GM23248 (cell line): ENCODE measurements at regions not wholly inside any gene's neighbourhood (a gene's known extent, or its start where the extent isn't known, plus 50 kb on each side); places are given as distances from the start of the nearest gene placed in this dataset.

Experiments used
- DNase-seq: peaks from one replicate; pipeline ENCODE4 v3.0.0-alpha.2; 2015
- H2AFZ ChIP-seq: fragments of 200-600 bp; sonication (generic); 2 replicates; pipeline ENCODE4 v1.6.1; 2016; ENCODE audit warnings: antibody characterized with exemption
- H3F3A ChIP-seq: fragments of 200-600 bp; sonication (generic); 2 replicates; pipeline ENCODE4 v1.6.1; 2016; ENCODE audit warnings: mild to moderate bottlenecking, antibody characterized with exemption, mixed run types; ENCODE audit not compliant: insufficient read depth
- H3K27ac ChIP-seq: fragments of 200-600 bp; sonication (generic); 2 replicates; pipeline ENCODE4 v1.5.1; 2016; ENCODE audit warnings: mild to moderate bottlenecking
- H3K27me3 ChIP-seq: fragments of 200-600 bp; sonication (generic); replicated peaks from 2 replicates; pipeline ENCODE4 v1.6.1; 2016; ENCODE audit warnings: mild to moderate bottlenecking; ENCODE audit not compliant: insufficient read depth
- H3K36me3 ChIP-seq: fragments of 200-600 bp; sonication (generic); 2 replicates; pipeline ENCODE4 v1.6.1; 2016; ENCODE audit warnings: low read depth, mild to moderate bottlenecking
- H3K4me1 ChIP-seq: fragments of 200-600 bp; sonication (generic); 2 replicates; pipeline ENCODE4 v1.6.1; 2016; ENCODE audit warnings: mild to moderate bottlenecking; ENCODE audit not compliant: insufficient read depth
- H3K4me2 ChIP-seq: fragments of 200-600 bp; sonication (generic); one replicate; pipeline ENCODE4 v1.6.1; 2016; ENCODE audit warnings: mild to moderate bottlenecking; ENCODE audit not compliant: unreplicated experiment
- H3K4me3 ChIP-seq: fragments of 200-600 bp; sonication (generic); 2 replicates; pipeline ENCODE4 v1.5.1; 2016; ENCODE audit warnings: mild to moderate bottlenecking
- H3K79me2 ChIP-seq: fragments of 200-600 bp; sonication (generic); 2 replicates; pipeline ENCODE4 v1.6.1; 2016; ENCODE audit warnings: mild to moderate bottlenecking; ENCODE audit not compliant: insufficient read depth
- H3K9ac ChIP-seq: fragments of 200-600 bp; sonication (generic); 2 replicates; pipeline ENCODE4 v1.6.1; 2016; ENCODE audit warnings: mild to moderate bottlenecking
- H3K9me2 ChIP-seq: fragments of 200-600 bp; sonication (generic); 2 replicates; pipeline ENCODE4 v1.6.1; 2016; ENCODE audit warnings: mixed run types, mild to moderate bottlenecking, moderate library complexity; ENCODE audit not compliant: insufficient read depth
- H3K9me3 ChIP-seq: fragments of 200-600 bp; sonication (generic); one replicate; pipeline ENCODE4 v1.6.1; 2017; ENCODE audit warnings: low read depth
- H4K20me1 ChIP-seq: fragments of 200-600 bp; sonication (generic); 2 replicates; pipeline ENCODE4 v1.6.0; 2016; ENCODE audit not compliant: insufficient read depth
- EZH2 ChIP-seq: fragments of 200-600 bp; sonication (generic); IDR thresholded peaks from 2 replicates; pipeline ENCODE4 v1.6.1; 2018; ENCODE audit warnings: antibody characterized with exemption, mild to moderate bottlenecking; ENCODE audit not compliant: insufficient read depth, poor library complexity, severe bottlenecking
- EZH2phosphoT487 ChIP-seq: fragments of 200-600 bp; sonication (generic); IDR thresholded peaks from 2 replicates; pipeline ENCODE4 v1.6.1; 2018; ENCODE audit warnings: antibody characterized with exemption, moderate library complexity, mild to moderate bottlenecking, low read depth; ENCODE audit not compliant: insufficient read depth
- WGBS, 2 experiments: methylation state at CpG; one replicate each; pipeline ENCODE4 v1.1.6; 2015 to 2017; ENCODE audit warnings: low lambda C conversion rate in 2 of 2, low coverage in 1 of 2; ENCODE audit errors: missing lambda C conversion rate in 2 of 2; 5-methylcytosine and 5-hydroxymethylcytosine counted together
- in situ Hi-C: fragments of 300-500 bp; cut with MboI; formaldehyde crosslinking; loops from 2 replicates; pipeline ENCODE4 v1.15.0; 2020

GRCh38 chr14:47785058-47785457 is 109.7 kb upstream of the MDGA2 start:
- in situ Hi-C loops: no loop called here
- H3F3A ChIP-seq: no peaks in the 10 kb centered on the region
- no peak overlapping the region for H3K9ac ChIP-seq
- H3K79me2 ChIP-seq: no peaks in the 10 kb centered on the region
- no peak overlapping the region for H3K4me2 ChIP-seq
- no peak overlapping the region for H2AFZ ChIP-seq
- no peaks in the 10 kb centered on the region for H3K27me3 ChIP-seq
- H4K20me1 ChIP-seq: no peaks in the 10 kb centered on the region
- H3K36me3 ChIP-seq: no peaks in the 10 kb centered on the region
- no peak for DNase-seq
- TF ChIP-seq EZH2 (no peak), EZH2phosphoT487 (no peak)
- no peaks in the 10 kb centered on the region for H3K9me2 ChIP-seq
- H3K27ac ChIP-seq: no peak overlapping the region
- H3K9me3 ChIP-seq: no peaks in the 10 kb centered on the region
- no peaks in the 10 kb centered on the region for H3K4me1 ChIP-seq
- WGBS, 2 experiments: 33 to 39% methylated on average over 2 of the region's 2 CpGs
- H3K4me3 ChIP-seq: no peak overlapping the region

DNA sequence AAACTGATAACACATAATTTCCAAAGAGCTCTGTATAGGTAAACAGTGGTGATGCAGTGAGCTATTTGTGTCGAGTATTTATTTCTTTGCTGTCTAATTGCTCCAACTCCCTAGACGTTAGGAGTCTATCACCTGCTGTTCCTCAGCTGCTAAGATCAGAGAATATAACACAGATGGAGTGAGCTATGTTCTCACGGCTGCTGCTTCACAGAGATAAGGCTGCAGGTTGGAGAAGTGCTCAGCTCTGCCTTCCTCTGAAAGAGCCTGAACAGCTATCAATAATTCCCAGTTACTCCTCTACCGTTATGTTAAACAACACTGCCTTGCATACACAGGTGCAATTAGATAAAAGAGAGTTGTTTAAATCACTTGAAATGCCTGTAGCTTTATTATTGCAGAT is 103.2 kb upstream of the MDGA2 start:
- Histone ChIP-seq H3K79me2 (no peaks in the 10 kb centered on the region), H3K4me1 (no peaks in the 10 kb centered on the region), H4K20me1 (no peaks in the 10 kb centered on the region), H3K4me2 (no peak overlapping the region), H3K27ac (no peak overlapping the region), H3K9me3 (no peaks in the 10 kb centered on the region), H3K9ac (no peak overlapping the region), H2AFZ (no peak overlapping the region), H3F3A (no peaks in the 10 kb centered on the region), H3K27me3 (no peaks in the 10 kb centered on the region), H3K4me3 (no peak overlapping the region), H3K9me2 (no peaks in the 10 kb centered on the region), H3K36me3 (no peaks in the 10 kb centered on the region)
- TF ChIP-seq EZH2phosphoT487: no peak
- no peak for TF ChIP-seq EZH2
- in situ Hi-C loops: no loop called here
- no peak for DNase-seq
- WGBS, 2 experiments: 4 to 10% methylated on average over 4 of the region's 4 CpGs

GRCh38 chr14:47772652-47773051 is 97.2 kb upstream of the MDGA2 start:
- Histone ChIP-seq H3K27me3 (no peaks in the 10 kb centered on the region), H3K4me2 (no peak overlapping the region), H3K36me3 (no peaks in the 10 kb centered on the region), H3K27ac (no peak overlapping the region), H4K20me1 (no peaks in the 10 kb centered on the region), H2AFZ (no peak overlapping the region), H3K4me1 (no peaks in the 10 kb centered on the region), H3K9ac (no peak overlapping the region), H3K79me2 (no peaks in the 10 kb centered on the region), H3K4me3 (no peak overlapping the region), H3K9me2 (no peaks in the 10 kb centered on the region), H3F3A (no peaks in the 10 kb centered on the region), H3K9me3 (no peaks in the 10 kb centered on the region)
- DNase-seq: no peak
- 9 to 21% methylated on average over 1 of the region's 1 CpG for WGBS, 2 experiments
- in situ Hi-C loops: no loop called here
- no peak for TF ChIP-seq EZH2
- no peak for TF ChIP-seq EZH2phosphoT487

GRCh38 chr14:47763188-47763854 is 87.9 kb upstream of the MDGA2 start:
- in situ Hi-C loops: no loop called here
- Histone ChIP-seq H3K9me2 (no peaks in the 10 kb centered on the region), H4K20me1 (no peaks in the 10 kb centered on the region), H3K79me2 (no peaks in the 10 kb centered on the region), H3K9me3 (no peaks in the 10 kb centered on the region), H2AFZ (no peak overlapping the region), H3K36me3 (no peaks in the 10 kb centered on the region), H3K9ac (no peak overlapping the region), H3K4me2 (no peak overlapping the region), H3K4me1 (no peaks in the 10 kb centered on the region), H3K27me3 (no peaks in the 10 kb centered on the region), H3K4me3 (no peak overlapping the region), H3F3A (no peaks in the 10 kb centered on the region), H3K27ac (no peak overlapping the region)
- WGBS, 2 experiments: 13 to 23% methylated on average over 2 of the region's 2 CpGs
- TF ChIP-seq EZH2: no peak
- no peak for TF ChIP-seq EZH2phosphoT487
- no peak for DNase-seq

DNA sequence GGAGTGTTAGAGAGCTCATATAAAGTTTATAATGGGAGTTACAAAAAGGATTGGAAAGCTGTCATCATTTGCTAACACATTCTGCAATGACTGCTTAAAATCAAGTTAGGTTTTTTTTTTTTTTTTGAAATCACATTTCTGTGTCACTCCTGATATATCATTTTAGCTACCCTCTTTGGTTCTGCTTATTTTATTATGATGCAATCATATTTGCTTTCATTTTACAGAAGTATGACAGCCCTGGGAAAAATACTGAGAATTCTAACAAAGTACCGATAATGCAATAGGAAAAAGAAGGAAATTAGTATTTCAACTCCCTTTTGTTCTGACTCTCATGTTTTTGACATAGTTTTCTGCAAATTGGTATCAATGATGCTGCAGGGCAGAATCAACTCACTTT is 71.6 kb upstream of the MDGA2 start:
- H2AFZ ChIP-seq: no peak overlapping the region
- no peaks in the 10 kb centered on the region for H3K9me3 ChIP-seq
- no peak for DNase-seq
- H3K4me2 ChIP-seq: no peak overlapping the region
- no peaks in the 10 kb centered on the region for H3K27me3 ChIP-seq
- no peaks in the 10 kb centered on the region for H3K36me3 ChIP-seq
- H3F3A ChIP-seq: no peaks in the 10 kb centered on the region
- H3K4me1 ChIP-seq: no peaks in the 10 kb centered on the region
- no peak overlapping the region for H3K27ac ChIP-seq
- TF ChIP-seq EZH2phosphoT487 (no peak), EZH2 (no peak)
- H3K4me3 ChIP-seq: no peak overlapping the region
- WGBS, 2 experiments: 14 to 23% methylated on average over 1 of the region's 1 CpG
- no peaks in the 10 kb centered on the region for H3K79me2 ChIP-seq
- H4K20me1 ChIP-seq: no peaks in the 10 kb centered on the region
- H3K9ac ChIP-seq: no peak overlapping the region
- no peaks in the 10 kb centered on the region for H3K9me2 ChIP-seq
- in situ Hi-C loops: no loop called here
